ENCODE measurements at regions not wholly inside any gene's neighbourhood (a gene's known extent, or its start where the extent isn't known, plus 50 kb on each side); places are given as distances from the start of the nearest gene placed in this dataset.

GRCh38 chr14:22513066-22513812, 75.8 kb downstream of the DAD1 start:
- no peak for DNase-seq

- DNase-seq: no peak
Measured at GRCh38 chr14:22512106-22512814, 76.8 kb downstream of the DAD1 start.

- no peak for DNase-seq
Measured at GRCh38 chr14:22510527-22511110, 78.4 kb downstream of the DAD1 start.

- no peak for DNase-seq
Measured at GRCh38 chr14:22509751-22510300, 79.2 kb downstream of the DAD1 start.

- no peak for DNase-seq
Measured at GRCh38 chr14:22509036-22509709, 79.9 kb downstream of the DAD1 start.

- no peak for DNase-seq
Measured at GRCh38 chr14:22508662-22509035, 80.4 kb downstream of the DAD1 start.

- DNase-seq: no peak
Measured at GRCh38 chr14:22508150-22508457, 80.9 kb downstream of the DAD1 start.

GRCh38 chr14:22506778-22507351, 82.2 kb downstream of the DAD1 start:
- DNase-seq: no peak

- DNase-seq: no peak
Measured at GRCh38 chr14:22506378-22506710, 82.7 kb downstream of the DAD1 start.

- no peak for DNase-seq
Measured at GRCh38 chr14:22505697-22506377, 83.2 kb downstream of the DAD1 start.

- DNase-seq: no peak
Measured at GRCh38 chr14:22505309-22505696, 83.7 kb downstream of the DAD1 start.

- no peak for DNase-seq
Measured at GRCh38 chr14:22502551-22502950, 86.5 kb downstream of the DAD1 start.

GRCh38 chr14:22502007-22502406, 87.0 kb downstream of the DAD1 start:
- no peak for DNase-seq

GRCh38 chr14:22500954-22501726, 87.9 kb downstream of the DAD1 start:
- no peak for DNase-seq

GRCh38 chr14:22500525-22500924, 88.5 kb downstream of the DAD1 start:
- DNase-seq: no peak

GRCh38 chr14:22497671-22498093, 91.3 kb downstream of the DAD1 start:
- no peak for DNase-seq

GRCh38 chr14:22497144-22497423, 91.9 kb downstream of the DAD1 start:
- no peak for DNase-seq

GRCh38 chr14:22494486-22495135, 94.4 kb downstream of the DAD1 start:
- no peak for DNase-seq

GRCh38 chr14:22493753-22494152, 95.3 kb downstream of the DAD1 start:
- no peak for DNase-seq

GRCh38 chr14:22492622-22493542, 96.1 kb downstream of the DAD1 start:
- no peak for DNase-seq

Measured in NCI-H1930 (cell line).